ENCODE measurements at regions not wholly inside any gene's neighbourhood (a gene's known extent, or its start where the extent isn't known, plus 50 kb on each side); places are given as distances from the start of the nearest gene placed in this dataset.

DNA sequence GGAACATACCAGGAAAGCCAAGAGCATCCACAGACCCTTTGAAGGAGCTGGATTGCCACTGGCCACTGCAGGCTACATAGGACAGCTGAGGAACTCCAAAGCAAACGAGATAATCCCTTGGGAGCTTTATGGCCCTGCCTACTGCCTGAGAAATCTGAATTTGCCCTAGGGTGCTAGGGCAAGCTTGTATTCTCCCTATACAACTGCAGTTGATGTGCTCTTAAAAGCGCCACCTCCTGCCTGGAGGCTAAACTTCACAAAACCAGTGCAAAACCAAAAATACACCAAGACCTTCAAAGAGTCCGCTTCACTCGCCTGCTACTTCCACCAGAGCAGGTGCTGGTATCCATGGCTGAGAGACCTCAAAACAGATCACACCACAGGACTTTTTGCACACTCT is 99.6 kb upstream of the KRR1 start:
- TF ChIP-seq CREB5 (CRISPR knock-in tag; IDR thresholded peaks at IDR 0.05; ENCODE audit: low read depth) (no peak), ZFP3 (CRISPR knock-in tag; IDR thresholded peaks at IDR 0.05) (no peak), RARB (CRISPR knock-in tag; IDR thresholded peaks at IDR 0.05) (no peak), ARNTL (CRISPR knock-in tag; IDR thresholded peaks at IDR 0.05; ENCODE audit: borderline replicate concordance, low read depth) (no peak), GLIS3 (CRISPR knock-in tag; IDR thresholded peaks at IDR 0.05) (no peak), CSDC2 (CRISPR knock-in tag; IDR thresholded peaks at IDR 0.05) (no peak), ZNF70 (CRISPR knock-in tag; IDR thresholded peaks at IDR 0.05) (no peak)

Data from SK-N-SH treated with all-trans-retinoic acid at 6 μM for 48 hours (cell line).